Aorta (tissue), 5 donors: ENCODE measurements at regions not wholly inside any gene's neighbourhood (a gene's known extent, or its start where the extent isn't known, plus 50 kb on each side); places are given as distances from the start of the nearest gene placed in this dataset.
A peak's percentile ranks its signal among the peaks of the same experiment; 100 is the strongest.

ENCODE experiments used
- ATAC-seq: fragments of 200-7000 bp; cut with Tn5 transposase; one replicate; pipeline ENCODE4 v1.9.1; 2022; ENCODE audit warnings: moderate library complexity; ENCODE audit not compliant: low FRiP score
- DNase-seq, 2 donors: peaks; one replicate each; pipeline ENCODE4 v3.0.0-alpha.2; 2020
- H3K27ac ChIP-seq, 2 donors: one replicate each; pipeline ENCODE4 v1.5.1; 2013; ENCODE audit warnings: low read length in 2 of 2, mild to moderate bottlenecking in 2 of 2, moderate library complexity in 2 of 2, control low read depth in 1 of 2, inconsistent platforms in 1 of 2, low read depth in 1 of 2
- H3K27me3 ChIP-seq, 2 donors: one replicate each; pipeline ENCODE4 v1.6.1; 2013; ENCODE audit warnings: control low read depth in 1 of 2, low read length in 1 of 2, mild to moderate bottlenecking in 1 of 2, moderate library complexity in 1 of 2; ENCODE audit not compliant: insufficient read depth in 2 of 2, control insufficient read depth in 1 of 2
- H3K36me3 ChIP-seq, 2 donors: one replicate each; pipeline ENCODE4 v1.6.1; 2013; ENCODE audit warnings: control low read depth in 1 of 2, low read length in 1 of 2, mild to moderate bottlenecking in 1 of 2; ENCODE audit not compliant: insufficient read depth in 2 of 2, control insufficient read depth in 1 of 2
- H3K4me1 ChIP-seq, 2 donors: one replicate each; pipeline ENCODE4 v1.6.1; 2013; ENCODE audit warnings: low read length in 2 of 2, control low read depth in 1 of 2, mild to moderate bottlenecking in 1 of 2, moderate library complexity in 1 of 2; ENCODE audit not compliant: insufficient read depth in 2 of 2, control insufficient read depth in 1 of 2
- H3K4me3 ChIP-seq, 2 donors: one replicate each; pipeline ENCODE4 v1.5.1; 2013; ENCODE audit warnings: low read length in 2 of 2, control low read depth in 1 of 2, mild to moderate bottlenecking in 1 of 2
- H3K9me3 ChIP-seq: one replicate; pipeline ENCODE4 v1.6.1; 2013; ENCODE audit warnings: mild to moderate bottlenecking, low read length; ENCODE audit not compliant: control insufficient read depth
- WGBS, 2 donors: extraction: QIAGEN DNeasy Blood & Tissue Kit; methylation state at CpG; one replicate each; pipeline ENCODE4 v1.1.7; 2013; 5-methylcytosine and 5-hydroxymethylcytosine counted together
- intact Hi-C, 2 donors: fragments of 100-400 bp; cut with DNase I; formaldehyde crosslinking; loops; one replicate each; pipeline versions ENCODE4 v1.14.2 to v1.15.0; 2022
- donor health status: healthy with polysubstance abuse.
- donor health status: Bipolar disorder and iron deficiency.
- donor health status: DM: no; HTN: no; CAD: no.
- donor health status: DM: no; HTN: no; CAD: no.
- donor health status: DM: yes; HTN: yes; CAD: no.

- Histone ChIP-seq H3K27me3 (no peaks in the 10 kb centered on the region), H3K27ac (no peak overlapping the region)
These were observed 76.0 kb upstream of the C1orf174 start for GRCh38 chr1:3975903-3976630.

GRCh38 chr1:3976821-3977220 lies 76.7 kb upstream of the C1orf174 start:
- no peaks in the 10 kb centered on the region for H3K4me1 ChIP-seq
- no peak overlapping the region for H3K4me3 ChIP-seq
- H3K27me3 ChIP-seq = no peaks in the 10 kb centered on the region
- DNase-seq (no peak), ATAC-seq (no peak)
- 91 to 92% methylated on average over 23 of the region's 23 CpGs for WGBS, 2 donors
- intact Hi-C loops = no loop called here
- H3K27ac ChIP-seq = no peak overlapping the region
- H3K9me3 ChIP-seq = no peaks in the 10 kb centered on the region
- H3K36me3 ChIP-seq = no peaks in the 10 kb centered on the region

More at GRCh38 chr1:3975903-3976630, 76.0 kb upstream of the C1orf174 start:
- ATAC-seq = no peak
- Histone ChIP-seq H3K36me3 (no peaks in the 10 kb centered on the region), H3K4me1 (no peaks in the 10 kb centered on the region), H3K9me3 (no peaks in the 10 kb centered on the region), H3K4me3 (no peak overlapping the region)
- 78 to 79% methylated on average over 25 of the region's 25 CpGs for WGBS, 2 donors
- peak; percentile 2 to 54 for DNase-seq
- intact Hi-C loops = no loop called here

DNA sequence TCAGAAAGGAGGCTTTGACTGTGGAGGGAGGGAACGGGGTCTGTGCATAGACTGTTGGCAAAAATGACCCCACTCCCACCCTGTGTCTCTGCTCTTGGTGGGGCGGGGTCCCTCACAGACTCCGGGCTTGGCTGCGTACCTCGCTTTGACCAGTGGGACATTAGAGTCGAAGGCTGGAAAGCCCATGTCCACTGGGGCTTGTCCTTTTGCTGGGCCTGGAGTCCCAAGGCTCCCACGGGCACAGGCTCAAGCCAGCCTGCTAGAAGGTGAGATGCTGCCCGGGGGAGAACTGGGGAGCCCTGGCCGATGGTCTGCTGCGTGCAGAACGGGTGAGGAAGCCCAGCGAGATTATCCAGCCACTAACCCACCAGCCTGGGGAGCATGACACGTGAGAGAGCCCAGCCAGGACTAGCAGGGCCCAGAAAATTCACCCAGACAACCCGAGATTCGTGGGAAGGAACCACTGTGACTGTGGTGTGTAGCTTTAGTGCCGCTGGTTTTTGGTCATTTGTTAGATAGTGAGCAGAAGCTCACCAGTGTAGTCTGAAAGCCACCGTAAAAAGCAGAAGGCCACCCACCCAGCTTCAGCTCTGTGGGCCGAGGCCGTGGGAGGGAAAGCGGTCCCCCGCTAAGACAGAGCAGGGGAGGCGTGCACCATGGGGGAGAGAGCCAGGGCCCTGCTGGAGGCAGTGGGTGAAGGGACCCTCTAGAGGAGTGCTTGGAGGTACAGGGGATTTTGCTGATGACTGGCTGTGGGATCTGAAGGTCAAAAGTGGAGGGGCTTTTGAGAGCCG lies 78.3 kb upstream of the C1orf174 start:
- Histone ChIP-seq H3K36me3 (no peaks in the 10 kb centered on the region), H3K27ac (no peak overlapping the region), H3K4me3 (no peak overlapping the region), H3K27me3 (no peaks in the 10 kb centered on the region), H3K9me3 (no peaks in the 10 kb centered on the region), H3K4me1 (no peaks in the 10 kb centered on the region)
- DNase-seq = no peak
- no peak for ATAC-seq
- 70 to 75% methylated on average over 23 of the region's 23 CpGs for WGBS, 2 donors
- intact Hi-C loops = no loop called here

DNA sequence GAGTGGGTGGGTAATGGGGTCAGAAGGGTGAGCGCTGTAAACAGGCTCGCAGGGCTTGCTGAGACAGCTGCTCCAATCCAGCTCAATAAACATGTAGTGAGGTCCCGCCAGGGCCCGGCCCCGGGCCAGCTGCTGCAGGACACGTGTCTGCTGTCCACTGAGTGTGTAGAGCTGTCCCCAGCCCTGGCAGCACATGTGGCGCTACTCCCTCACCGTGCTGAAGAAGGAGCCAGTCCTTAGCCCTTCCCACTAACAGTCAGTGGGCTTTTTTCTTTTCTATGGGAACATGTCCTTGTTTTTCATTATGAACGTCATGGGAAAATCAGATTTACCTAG lies 78.9 kb upstream of the C1orf174 start:
- H3K27ac ChIP-seq = no peak overlapping the region

GRCh38 chr1:3981261-3981660 lies 81.2 kb upstream of the C1orf174 start:
- no peak for DNase-seq
- H3K27me3 ChIP-seq = no peaks in the 10 kb centered on the region
- H3K27ac ChIP-seq = no peak overlapping the region
- no peaks in the 10 kb centered on the region for H3K36me3 ChIP-seq
- no peaks in the 10 kb centered on the region for H3K9me3 ChIP-seq
- no peak overlapping the region for H3K4me3 ChIP-seq
- intact Hi-C loops = no loop called here
- WGBS, 2 donors = 48 to 60% methylated on average over 5 of the region's 5 CpGs
- ATAC-seq = no peak
- H3K4me1 ChIP-seq = no peaks in the 10 kb centered on the region

More for the DNA sequence above, 78.9 kb upstream of the C1orf174 start:
- no peaks in the 10 kb centered on the region for H3K9me3 ChIP-seq
- 19 to 33% methylated on average over 9 of the region's 9 CpGs for WGBS, 2 donors
- no peaks in the 10 kb centered on the region for H3K36me3 ChIP-seq
- no peak overlapping the region for H3K4me3 ChIP-seq
- H3K27me3 ChIP-seq = no peaks in the 10 kb centered on the region
- ATAC-seq = no peak
- DNase-seq = peak in 1 of 2 donors; percentile 72
- no peaks in the 10 kb centered on the region for H3K4me1 ChIP-seq
- intact Hi-C loops = no loop called here

- ATAC-seq (no peak), DNase-seq (peak in 1 of 2 donors; percentile 46)
- 57 to 58% methylated on average over 12 of the region's 12 CpGs for WGBS, 2 donors
- H3K4me3 ChIP-seq = no peak overlapping the region
- no peaks in the 10 kb centered on the region for H3K36me3 ChIP-seq
- H3K27ac ChIP-seq = no peak overlapping the region
- no peaks in the 10 kb centered on the region for H3K9me3 ChIP-seq
- no peaks in the 10 kb centered on the region for H3K4me1 ChIP-seq
- no peaks in the 10 kb centered on the region for H3K27me3 ChIP-seq
- intact Hi-C loops = no loop called here
These were observed 81.9 kb upstream of the C1orf174 start for GRCh38 chr1:3981746-3982505.

GRCh38 chr1:3983181-3983580 lies 83.1 kb upstream of the C1orf174 start:
- H3K36me3 ChIP-seq = no peaks in the 10 kb centered on the region
- intact Hi-C loops = no loop called here
- ATAC-seq = no peak
- H3K27ac ChIP-seq = no peak overlapping the region
- H3K4me1 ChIP-seq = no peaks in the 10 kb centered on the region
- no peaks in the 10 kb centered on the region for H3K9me3 ChIP-seq
- H3K27me3 ChIP-seq = no peaks in the 10 kb centered on the region
- WGBS, 2 donors = 56 to 69% methylated on average over 9 of the region's 9 CpGs
- no peak overlapping the region for H3K4me3 ChIP-seq
- DNase-seq = peak in 1 of 2 donors; percentile 21

DNA sequence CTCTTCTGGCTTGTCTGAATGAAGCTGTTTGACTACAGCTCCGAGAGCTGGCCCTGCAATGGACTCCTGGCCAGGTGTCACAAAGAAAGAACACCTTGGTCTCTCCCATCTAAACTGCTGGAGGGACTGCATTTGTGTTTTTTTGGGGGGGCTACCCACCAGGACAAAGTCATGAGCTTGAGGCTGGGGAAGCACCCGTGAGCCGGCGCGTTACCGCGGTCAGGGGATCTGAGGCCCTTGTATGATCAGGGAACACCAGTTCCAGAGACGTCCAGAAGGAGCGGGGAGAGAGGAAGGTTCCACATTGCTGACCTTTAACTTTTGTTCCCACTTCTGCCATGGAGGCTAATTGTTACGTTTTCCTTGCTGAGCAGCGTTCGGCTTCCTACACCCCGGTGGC lies 84.5 kb upstream of the C1orf174 start:
- no peak overlapping the region for H3K27ac ChIP-seq
- WGBS, 2 donors = 80 to 81% methylated on average over 13 of the region's 13 CpGs
- no peaks in the 10 kb centered on the region for H3K9me3 ChIP-seq
- no peak overlapping the region for H3K4me3 ChIP-seq
- intact Hi-C loops = no loop called here
- H3K27me3 ChIP-seq = no peaks in the 10 kb centered on the region
- DNase-seq (peak in 1 of 2 donors; percentile 60), ATAC-seq (no peak)
- H3K36me3 ChIP-seq = no peaks in the 10 kb centered on the region
- H3K4me1 ChIP-seq = no peaks in the 10 kb centered on the region
